ENCODE measurements at regions not wholly inside any gene's neighbourhood (a gene's known extent, or its start where the extent isn't known, plus 50 kb on each side); places are given as distances from the start of the nearest gene placed in this dataset.
A peak's percentile ranks its signal among the peaks of the same experiment; 100 is the strongest.

GRCh38 chr7:17230099-17230807 lies 68.2 kb upstream of the AHR start:
- Histone ChIP-seq H3K9me3 (no peaks in the 10 kb centered on the region), H3K27ac (no peak overlapping the region), H3K4me1 (peaks cover 0 to 16% (median 10%) of the 10 kb centered on the region in 3 donors), H3K36me3 (no peaks in the 10 kb centered on the region), H3K27me3 (no peaks in the 10 kb centered on the region), H3K4me3 (no peak overlapping the region)
- DNase-seq, result no peak
- no peak for TF ChIP-seq CTCF (IDR thresholded peaks at IDR 0.05)
- intact Hi-C loops (cut with DNase I), result no loop called here
- WGBS, 2 donors, result 54 to 61% methylated on average over 2 of the region's 2 CpGs

GRCh38 chr7:17233603-17234002 lies 64.8 kb upstream of the AHR start:
- Histone ChIP-seq H3K27me3 (no peaks in the 10 kb centered on the region), H3K9me3 (no peaks in the 10 kb centered on the region), H3K4me1 (peaks cover 0 to 17% (median 10%) of the 10 kb centered on the region in 3 donors), H3K36me3 (no peaks in the 10 kb centered on the region), H3K4me3 (no peak overlapping the region), H3K27ac (peak overlapping the region; percentile 17 to 68 (median 53))
- no peak for TF ChIP-seq POLR2A (IDR thresholded peaks at IDR 0.05)
- TF ChIP-seq CTCF (IDR thresholded peaks at IDR 0.05), result no peak
- 67 to 73% methylated on average over 2 of the region's 2 CpGs for WGBS, 2 donors
- no peak for DNase-seq
- intact Hi-C loops (cut with DNase I), result no loop called here

GRCh38 chr7:17234030-17234397 lies 64.4 kb upstream of the AHR start:
- no peak for DNase-seq
- Histone ChIP-seq H3K9me3 (no peaks in the 10 kb centered on the region), H3K27me3 (no peaks in the 10 kb centered on the region), H3K4me3 (no peak overlapping the region), H3K27ac (peak overlapping the region; percentile 17 to 68 (median 53)), H3K4me1 (peaks cover 0 to 17% (median 10%) of the 10 kb centered on the region in 3 donors), H3K36me3 (no peaks in the 10 kb centered on the region)
- TF ChIP-seq POLR2A (IDR thresholded peaks at IDR 0.05) (no peak), CTCF (IDR thresholded peaks at IDR 0.05) (no peak)
- 59 to 69% methylated on average over 2 of the region's 2 CpGs for WGBS, 2 donors
- intact Hi-C loops (cut with DNase I), result no loop called here

DNA sequence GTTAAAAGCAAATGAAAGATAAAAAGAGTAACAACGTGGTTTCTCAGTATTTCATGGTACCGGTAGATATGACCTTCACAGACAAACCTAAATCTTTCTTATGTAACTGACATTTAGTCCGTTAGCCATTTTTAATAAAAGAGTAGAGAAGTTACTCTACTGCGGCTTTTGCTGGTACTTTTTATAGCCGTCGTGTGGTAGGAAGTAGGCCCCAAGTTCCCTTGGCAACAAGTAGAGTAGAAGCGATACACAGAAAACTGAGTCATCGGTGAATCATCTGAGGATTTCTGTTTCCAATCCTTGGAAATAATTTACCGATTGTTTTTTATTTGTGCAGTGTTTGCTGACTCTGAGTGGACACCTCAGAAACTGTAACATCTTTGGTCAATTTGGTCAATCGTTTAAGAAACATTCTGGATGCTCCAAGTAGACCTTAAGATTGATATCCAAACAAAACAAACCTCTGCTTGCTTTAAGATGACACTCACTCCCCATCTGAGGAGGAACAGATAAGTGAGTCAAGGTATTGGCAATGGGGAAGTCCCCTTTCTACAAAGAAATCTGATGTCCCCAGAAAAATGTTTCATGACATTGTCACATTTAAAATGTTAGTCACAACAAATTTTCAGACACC lies 63.9 kb upstream of the AHR start:
- H3K27me3 ChIP-seq, result no peaks in the 10 kb centered on the region
- peak overlapping the region; percentile 17 to 68 (median 53) for H3K27ac ChIP-seq
- 12 to 15% methylated on average over 10 of the region's 10 CpGs for WGBS, 2 donors
- H3K4me3 ChIP-seq, result no peak overlapping the region
- H3K4me1 ChIP-seq, result peaks cover 0 to 17% (median 10%) of the 10 kb centered on the region in 3 donors
- intact Hi-C loops (cut with DNase I), result no loop called here
- H3K36me3 ChIP-seq, result no peaks in the 10 kb centered on the region
- TF ChIP-seq CTCF (IDR thresholded peaks at IDR 0.05), result no peak
- no peak for TF ChIP-seq POLR2A (IDR thresholded peaks at IDR 0.05)
- no peaks in the 10 kb centered on the region for H3K9me3 ChIP-seq
- no peak for DNase-seq

DNA sequence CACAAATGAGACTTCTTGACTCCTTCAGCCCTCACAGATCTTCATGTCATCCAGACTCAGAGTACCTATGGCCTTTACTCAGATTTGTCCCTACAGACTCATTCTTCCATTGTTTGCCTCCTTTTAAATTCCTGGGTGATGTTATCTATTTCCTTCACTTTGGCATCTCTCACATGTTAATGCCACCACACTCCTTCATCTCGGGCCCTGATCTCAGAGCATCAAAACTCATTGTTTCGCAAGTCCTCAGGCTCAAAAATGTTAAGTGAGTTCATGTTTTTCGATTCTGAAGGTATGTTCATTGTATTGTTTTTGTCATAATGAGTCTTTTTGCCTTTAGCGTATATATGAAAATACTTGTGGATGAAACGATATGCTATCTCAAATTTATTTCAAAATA lies 62.3 kb upstream of the AHR start:
- no peak overlapping the region for H3K27ac ChIP-seq
- H3K9me3 ChIP-seq, result no peaks in the 10 kb centered on the region
- H3K36me3 ChIP-seq, result no peaks in the 10 kb centered on the region
- no peak for DNase-seq
- TF ChIP-seq CTCF (IDR thresholded peaks at IDR 0.05) (no peak), POLR2A (IDR thresholded peaks at IDR 0.05) (no peak)
- H3K4me1 ChIP-seq, result peaks cover 0 to 17% (median 10%) of the 10 kb centered on the region in 3 donors
- 92 to 93% methylated on average over 5 of the region's 5 CpGs for WGBS, 2 donors
- no peak overlapping the region for H3K4me3 ChIP-seq
- intact Hi-C loops (cut with DNase I), result no loop called here
- H3K27me3 ChIP-seq, result no peaks in the 10 kb centered on the region
